ENCODE measurements at regions not wholly inside any gene's neighbourhood (a gene's known extent, or its start where the extent isn't known, plus 50 kb on each side); places are given as distances from the start of the nearest gene placed in this dataset.
A peak's percentile ranks its signal among the peaks of the same experiment; 100 is the strongest.
"Not testable (repeated sequence)": the region's sequence is repeated elsewhere in the genome, so short reads cannot be mapped to it uniquely, and the experiment has no call there.

GRCh38 chr2:134041877-134042276, 212.0 kb upstream of the MGAT5 start:
- Histone ChIP-seq H3K27me3 (no peaks in the 10 kb centered on the region), H3K27ac (no peak overlapping the region), H3K4me1 (no peaks in the 10 kb centered on the region), H3K9me3 (no peaks in the 10 kb centered on the region), H3K36me3 (no peaks in the 10 kb centered on the region), H3K4me3 (replicated peaks in 1 of 3) (no peak overlapping the region)
- TF ChIP-seq CTCF (IDR thresholded peaks at IDR 0.05) = no peak
- TF ChIP-seq POLR2A (IDR thresholded peaks at IDR 0.05) = no peak
- intact Hi-C loops (cut with DNase I) = no loop called here
- DNase-seq = no peak

- H3K27ac ChIP-seq; DNase-seq; H3K4me3 ChIP-seq (replicated peaks in 1 of 3); H3K9me3 ChIP-seq; H3K36me3 ChIP-seq; H3K4me1 ChIP-seq; intact Hi-C loops (cut with DNase I); H3K27me3 ChIP-seq: not testable (repeated sequence)
- 96 to 98% methylated on average over 6 to 8 of the region's 8 CpGs for WGBS, 2 donors
Measured at GRCh38 chr2:134043028-134043427, 210.8 kb upstream of the MGAT5 start.

- DNase-seq = no peak
- TF ChIP-seq CTCF (IDR thresholded peaks at IDR 0.05) (no peak), POLR2A (IDR thresholded peaks at IDR 0.05) (no peak)
- Histone ChIP-seq H3K36me3 (no peaks in the 10 kb centered on the region), H3K4me3 (replicated peaks in 1 of 3) (no peak overlapping the region), H3K9me3 (no peaks in the 10 kb centered on the region), H3K27ac (no peak overlapping the region), H3K27me3 (no peaks in the 10 kb centered on the region), H3K4me1 (no peaks in the 10 kb centered on the region)
- 87 to 90% methylated on average over 4 of the region's 4 CpGs for WGBS, 2 donors
- intact Hi-C loops (cut with DNase I) = no loop called here
Measured at GRCh38 chr2:134052173-134052572, 201.7 kb upstream of the MGAT5 start.

DNA sequence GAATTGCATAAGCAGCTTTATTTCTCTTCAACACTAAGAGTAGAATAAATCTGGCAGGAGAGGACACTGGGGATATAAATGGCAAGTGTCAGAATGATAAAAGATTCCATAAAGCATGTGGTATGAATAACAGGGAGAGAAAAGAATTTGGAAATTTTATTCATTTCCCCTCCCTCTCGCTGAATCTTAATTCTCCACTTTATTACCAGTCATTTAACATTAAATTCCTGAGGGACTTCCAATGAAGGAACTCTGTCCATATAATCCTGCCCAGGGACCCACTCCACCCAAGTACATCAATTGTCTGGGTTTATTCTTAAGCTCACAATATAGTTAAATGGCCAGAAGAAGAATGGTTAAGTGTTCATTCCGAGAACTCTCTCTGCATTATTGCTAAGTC, 197.7 kb upstream of the MGAT5 start:
- no peak for DNase-seq

DNA sequence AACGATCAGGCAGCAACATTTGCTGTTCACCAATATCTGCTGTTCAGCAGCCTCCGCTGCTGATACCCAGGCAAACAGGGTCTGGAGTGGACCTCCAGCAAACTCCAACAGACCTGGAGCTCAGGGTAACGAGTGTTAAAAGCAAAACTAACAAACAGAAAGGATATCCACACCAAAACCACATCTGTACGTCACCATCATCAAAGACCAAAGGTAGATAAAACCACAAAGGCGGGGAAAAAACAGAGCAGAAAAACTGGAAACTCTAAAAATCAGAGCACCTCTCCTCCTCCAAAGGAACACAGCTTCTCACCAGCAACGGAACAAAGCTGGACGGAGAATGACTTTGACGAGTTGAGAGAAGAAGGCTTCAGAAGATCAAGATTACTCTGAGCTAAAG, 192.8 kb upstream of the MGAT5 start:
- H3K9me3 ChIP-seq; DNase-seq; H3K27me3 ChIP-seq; H3K36me3 ChIP-seq; H3K27ac ChIP-seq; H3K4me1 ChIP-seq; intact Hi-C loops (cut with DNase I); H3K4me3 ChIP-seq (replicated peaks in 1 of 3): not testable (repeated sequence)
- 92 to 93% methylated on average over 8 of the region's 8 CpGs for WGBS, 2 donors

More for the DNA sequence above, 197.7 kb upstream of the MGAT5 start:
- Histone ChIP-seq H3K9me3 (no peaks in the 10 kb centered on the region), H3K27me3 (no peaks in the 10 kb centered on the region), H3K4me1 (no peaks in the 10 kb centered on the region), H3K27ac (no peak overlapping the region), H3K4me3 (replicated peaks in 1 of 3) (no peak overlapping the region), H3K36me3 (no peaks in the 10 kb centered on the region)
- intact Hi-C loops (cut with DNase I) = no loop called here
- WGBS, 2 donors = 83 to 90% methylated on average over 2 of the region's 2 CpGs
- TF ChIP-seq POLR2A (IDR thresholded peaks at IDR 0.05) = no peak

GRCh38 chr2:134062235-134062634, 191.6 kb upstream of the MGAT5 start:
- H3K4me1 ChIP-seq; H3K36me3 ChIP-seq; H3K4me3 ChIP-seq (replicated peaks in 1 of 3); H3K27ac ChIP-seq; DNase-seq; H3K9me3 ChIP-seq; H3K27me3 ChIP-seq; intact Hi-C loops (cut with DNase I): not testable (repeated sequence)
- WGBS, 2 donors = 71 to 91% methylated on average over 3 of the region's 3 CpGs

DNA sequence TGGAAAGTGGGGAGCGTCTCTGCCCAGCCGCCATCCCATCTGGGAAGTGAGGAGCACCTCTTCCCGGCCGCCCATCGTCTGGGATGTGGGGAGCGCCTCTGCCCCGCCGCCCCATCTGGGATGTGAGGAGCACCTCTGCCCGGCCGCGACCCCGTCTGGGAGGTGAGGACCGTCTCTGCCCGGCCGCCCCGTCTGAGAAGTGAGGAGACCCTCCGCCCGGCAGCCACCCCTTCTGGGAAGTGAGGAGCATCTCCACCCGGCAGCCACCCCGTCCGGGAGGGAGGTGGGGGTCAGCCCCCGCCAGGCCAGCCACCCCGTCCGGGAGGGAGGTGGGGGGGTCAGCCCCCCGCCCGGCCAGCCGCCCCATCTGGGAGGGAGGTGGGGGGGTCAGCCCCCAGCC, 190.0 kb upstream of the MGAT5 start:
- H3K27ac ChIP-seq; H3K4me3 ChIP-seq (replicated peaks in 1 of 3); H3K4me1 ChIP-seq; H3K36me3 ChIP-seq; H3K27me3 ChIP-seq; H3K9me3 ChIP-seq; DNase-seq; intact Hi-C loops (cut with DNase I): not testable (repeated sequence)
- 94 to 95% methylated on average over 3 to 8 of the region's 27 CpGs for WGBS, 2 donors

- no peak for TF ChIP-seq CTCF (IDR thresholded peaks at IDR 0.05)
- no peak for TF ChIP-seq POLR2A (IDR thresholded peaks at IDR 0.05)
- Histone ChIP-seq H3K9me3 (no peaks in the 10 kb centered on the region), H3K4me3 (replicated peaks in 1 of 3) (no peak overlapping the region), H3K4me1 (peaks cover 13 to 17% of the 10 kb centered on the region in 2 donors), H3K27me3 (no peaks in the 10 kb centered on the region), H3K36me3 (no peaks in the 10 kb centered on the region), H3K27ac (no peak overlapping the region)
- intact Hi-C loops (cut with DNase I) = no loop called here
- WGBS, 2 donors = 49 to 50% methylated on average over 6 of the region's 6 CpGs
- DNase-seq = peak; percentile 22 to 35
Measured at GRCh38 chr2:134070281-134070741, 183.6 kb upstream of the MGAT5 start.
